Neural progenitor cell (in vitro differentiated cells): ENCODE measurements at regions not wholly inside any gene's neighbourhood (a gene's known extent, or its start where the extent isn't known, plus 50 kb on each side); places are given as distances from the start of the nearest gene placed in this dataset.

ENCODE experiments used
- EZH2 ChIP-seq: fragments of 200-600 bp; sonication (generic); IDR thresholded peaks from 2 replicates; pipeline ENCODE4 v1.6.1; 2017; ENCODE audit warnings: antibody characterized with exemption, mild to moderate bottlenecking, moderate library complexity
- TF ChIP-seq, protein P1 (sequence below): fragments of 200-600 bp; sonication (generic); IDR thresholded peaks from 2 replicates; pipeline ENCODE4 v1.5.1; 2017; ENCODE audit warnings: antibody characterized with exemption, mild to moderate bottlenecking

DNA sequence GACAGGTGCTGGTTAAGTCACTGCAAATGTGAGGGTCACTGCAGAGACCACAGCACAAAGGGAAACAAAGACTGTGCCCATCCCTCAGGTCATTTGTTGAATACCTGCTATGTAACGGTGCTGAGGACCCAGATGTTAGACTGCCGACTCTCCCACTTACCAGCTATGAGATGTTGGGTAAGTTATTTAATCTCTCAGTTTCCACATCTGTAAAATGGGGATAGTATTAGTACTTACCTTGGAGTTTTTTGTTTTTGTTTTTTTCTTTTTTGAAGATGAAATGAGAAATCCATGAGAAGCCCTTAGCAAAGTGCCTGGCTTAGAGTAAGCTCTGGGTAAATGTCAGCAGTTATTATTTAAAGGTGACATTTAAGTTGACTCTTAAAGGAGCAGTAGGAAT, 50.5 kb upstream of the PMFBP1 start:
- TF ChIP-seq, protein P1, sequence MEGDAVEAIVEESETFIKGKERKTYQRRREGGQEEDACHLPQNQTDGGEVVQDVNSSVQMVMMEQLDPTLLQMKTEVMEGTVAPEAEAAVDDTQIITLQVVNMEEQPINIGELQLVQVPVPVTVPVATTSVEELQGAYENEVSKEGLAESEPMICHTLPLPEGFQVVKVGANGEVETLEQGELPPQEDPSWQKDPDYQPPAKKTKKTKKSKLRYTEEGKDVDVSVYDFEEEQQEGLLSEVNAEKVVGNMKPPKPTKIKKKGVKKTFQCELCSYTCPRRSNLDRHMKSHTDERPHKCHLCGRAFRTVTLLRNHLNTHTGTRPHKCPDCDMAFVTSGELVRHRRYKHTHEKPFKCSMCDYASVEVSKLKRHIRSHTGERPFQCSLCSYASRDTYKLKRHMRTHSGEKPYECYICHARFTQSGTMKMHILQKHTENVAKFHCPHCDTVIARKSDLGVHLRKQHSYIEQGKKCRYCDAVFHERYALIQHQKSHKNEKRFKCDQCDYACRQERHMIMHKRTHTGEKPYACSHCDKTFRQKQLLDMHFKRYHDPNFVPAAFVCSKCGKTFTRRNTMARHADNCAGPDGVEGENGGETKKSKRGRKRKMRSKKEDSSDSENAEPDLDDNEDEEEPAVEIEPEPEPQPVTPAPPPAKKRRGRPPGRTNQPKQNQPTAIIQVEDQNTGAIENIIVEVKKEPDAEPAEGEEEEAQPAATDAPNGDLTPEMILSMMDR: no peak
- no peak for TF ChIP-seq EZH2
